Neural progenitor cell (in vitro differentiated cells): ENCODE measurements at regions not wholly inside any gene's neighbourhood (a gene's known extent, or its start where the extent isn't known, plus 50 kb on each side); places are given as distances from the start of the nearest gene placed in this dataset.

Experiments used
- DNase-seq: peaks from one replicate; pipeline ENCODE4 v3.0.0-alpha.2; 2016; ENCODE audit warnings: low spot score
- H2AFZ ChIP-seq: fragments of 200-600 bp; sonication (generic); replicated peaks from 2 replicates; pipeline ENCODE4 v1.6.1; 2016; ENCODE audit warnings: antibody characterized with exemption
- H3F3A ChIP-seq: fragments of 200-600 bp; sonication (generic); 2 replicates; pipeline ENCODE4 v1.6.1; 2016; ENCODE audit warnings: antibody characterized with exemption, low read depth
- H3K27ac ChIP-seq: fragments of 200-600 bp; sonication (generic); 2 replicates; pipeline ENCODE4 v1.5.1; 2016; ENCODE audit warnings: mild to moderate bottlenecking
- H3K27me3 ChIP-seq: fragments of 200-600 bp; sonication (generic); 2 replicates; pipeline ENCODE4 v1.6.1; 2016; ENCODE audit warnings: mild to moderate bottlenecking, moderate library complexity
- H3K36me3 ChIP-seq: fragments of 200-600 bp; sonication (generic); 2 replicates; pipeline ENCODE4 v1.5.1; 2016
- H3K4me1 ChIP-seq: fragments of 200-600 bp; sonication (generic); 2 replicates; pipeline ENCODE4 v1.6.1; 2016; ENCODE audit warnings: mixed run types
- H3K4me2 ChIP-seq: fragments of 200-600 bp; sonication (generic); 2 replicates; pipeline ENCODE4 v1.6.1; 2016
- H3K4me3 ChIP-seq: fragments of 200-600 bp; sonication (generic); 2 replicates; pipeline ENCODE4 v1.5.1; 2016
- H3K79me2 ChIP-seq: fragments of 200-600 bp; sonication (generic); 2 replicates; pipeline ENCODE4 v1.6.1; 2016; ENCODE audit warnings: low read depth
- H3K9ac ChIP-seq: fragments of 200-600 bp; sonication (generic); 2 replicates; pipeline ENCODE4 v1.6.1; 2016
- H3K9me3 ChIP-seq: fragments of 200-600 bp; sonication (generic); 2 replicates; pipeline ENCODE4 v1.5.1; 2016; ENCODE audit warnings: low read depth
- H4K20me1 ChIP-seq: fragments of 200-600 bp; sonication (generic); 2 replicates; pipeline ENCODE4 v1.6.1; 2016; ENCODE audit warnings: low read depth
- H3K27ac Mint-ChIP-seq: 3 replicates; pipeline ENCODE4 v1.8.0; 2021; ENCODE audit warnings: mixed read lengths
- H3K27me3 Mint-ChIP-seq: 2 replicates; pipeline ENCODE4 v1.8.0; 2022; ENCODE audit warnings: low read depth, mild to moderate bottlenecking, inconsistent platforms, moderate library complexity, mixed read lengths; ENCODE audit not compliant: insufficient read depth
- H3K36me3 Mint-ChIP-seq: 3 replicates; pipeline ENCODE4 v1.8.0; 2021; ENCODE audit warnings: mixed read lengths
- H3K4me1 Mint-ChIP-seq: 3 replicates; pipeline ENCODE4 v1.8.0; 2021; ENCODE audit warnings: mixed read lengths
- H3K4me3 Mint-ChIP-seq: 3 replicates; pipeline ENCODE4 v1.8.0; 2021; ENCODE audit warnings: mild to moderate bottlenecking, moderate library complexity, mixed read lengths
- H3K9me3 Mint-ChIP-seq: 3 replicates; pipeline ENCODE4 v1.8.0; 2020; ENCODE audit warnings: mixed read lengths
- CTCF ChIP-seq: fragments of 200-600 bp; sonication (generic); IDR thresholded peaks from 2 replicates; pipeline ENCODE4 v1.5.1; 2017; ENCODE audit warnings: antibody characterized with exemption, mild to moderate bottlenecking
- EZH2 ChIP-seq: fragments of 200-600 bp; sonication (generic); IDR thresholded peaks from 2 replicates; pipeline ENCODE4 v1.6.1; 2017; ENCODE audit warnings: antibody characterized with exemption, mild to moderate bottlenecking, moderate library complexity
- EZH2phosphoT487 ChIP-seq: fragments of 200-600 bp; sonication (generic); IDR thresholded peaks from 2 replicates; pipeline ENCODE4 v1.6.1; 2017; ENCODE audit warnings: antibody characterized with exemption

GRCh38 chr7:138400400-138400886, 59.6 kb upstream of the TRIM24 start:
- peak overlapping the region; percentile 15 for H2AFZ ChIP-seq
- no peak overlapping the region for H3K4me2 ChIP-seq
- no peaks in the 10 kb centered on the region for H4K20me1 ChIP-seq
- no peaks in the 10 kb centered on the region for H3K27me3 ChIP-seq
- peaks cover 19% of the 10 kb centered on the region for H3K9me3 Mint-ChIP-seq
- no peak overlapping the region for H3K4me3 ChIP-seq
- H3K27ac Mint-ChIP-seq: peak overlapping the region; percentile 61
- no peaks in the 10 kb centered on the region for H3K36me3 ChIP-seq
- H3K9ac ChIP-seq: no peak overlapping the region
- H3K4me1 ChIP-seq: peaks cover 16% of the 10 kb centered on the region
- no peaks in the 10 kb centered on the region for H3K36me3 Mint-ChIP-seq
- H3K4me1 Mint-ChIP-seq: peaks cover 27% of the 10 kb centered on the region
- H3F3A ChIP-seq: peaks cover 10% of the 10 kb centered on the region
- DNase-seq: no peak
- H3K27me3 Mint-ChIP-seq: peaks cover 9% of the 10 kb centered on the region
- H3K4me3 Mint-ChIP-seq: no peak overlapping the region
- no peak overlapping the region for H3K27ac ChIP-seq
- TF ChIP-seq EZH2phosphoT487 (no peak), EZH2 (no peak), CTCF (no peak)
- no peaks in the 10 kb centered on the region for H3K9me3 ChIP-seq
- H3K79me2 ChIP-seq: no peaks in the 10 kb centered on the region

GRCh38 chr7:138402749-138403148, 57.3 kb upstream of the TRIM24 start:
- DNase-seq: no peak
- no peak overlapping the region for H3K4me2 ChIP-seq
- peaks cover 3% of the 10 kb centered on the region for H3F3A ChIP-seq
- peaks cover 4% of the 10 kb centered on the region for H3K4me1 ChIP-seq
- no peak overlapping the region for H3K4me3 ChIP-seq
- no peak overlapping the region for H3K4me3 Mint-ChIP-seq
- H3K9ac ChIP-seq: no peak overlapping the region
- H3K27me3 ChIP-seq: no peaks in the 10 kb centered on the region
- peaks cover 7% of the 10 kb centered on the region for H3K27me3 Mint-ChIP-seq
- H3K79me2 ChIP-seq: no peaks in the 10 kb centered on the region
- peaks cover 24% of the 10 kb centered on the region for H3K9me3 Mint-ChIP-seq
- no peak for TF ChIP-seq EZH2
- no peak for TF ChIP-seq CTCF
- TF ChIP-seq EZH2phosphoT487: no peak
- peaks cover 3% of the 10 kb centered on the region for H3K36me3 Mint-ChIP-seq
- H4K20me1 ChIP-seq: no peaks in the 10 kb centered on the region
- no peak overlapping the region for H3K27ac Mint-ChIP-seq
- H3K27ac ChIP-seq: no peak overlapping the region
- peaks cover 10% of the 10 kb centered on the region for H3K4me1 Mint-ChIP-seq
- no peaks in the 10 kb centered on the region for H3K36me3 ChIP-seq
- no peaks in the 10 kb centered on the region for H3K9me3 ChIP-seq
- no peak overlapping the region for H2AFZ ChIP-seq

GRCh38 chr7:138405496-138405895, 54.6 kb upstream of the TRIM24 start:
- Histone ChIP-seq H4K20me1 (no peaks in the 10 kb centered on the region), H3K4me2 (no peak overlapping the region), H3F3A (peaks cover 3% of the 10 kb centered on the region), H3K36me3 (no peaks in the 10 kb centered on the region), H3K9ac (no peak overlapping the region), H3K4me3 (no peak overlapping the region), H3K9me3 (no peaks in the 10 kb centered on the region), H3K4me1 (peaks cover 4% of the 10 kb centered on the region), H3K79me2 (no peaks in the 10 kb centered on the region), H3K27ac (no peak overlapping the region), H2AFZ (no peak overlapping the region), H3K27me3 (no peaks in the 10 kb centered on the region)
- H3K27me3 Mint-ChIP-seq: peaks cover 7% of the 10 kb centered on the region
- H3K27ac Mint-ChIP-seq: peak overlapping the region; percentile 30
- peaks cover 3% of the 10 kb centered on the region for H3K36me3 Mint-ChIP-seq
- peaks cover 22% of the 10 kb centered on the region for H3K9me3 Mint-ChIP-seq
- H3K4me1 Mint-ChIP-seq: peaks cover 8% of the 10 kb centered on the region
- H3K4me3 Mint-ChIP-seq: no peak overlapping the region
- no peak for DNase-seq
- no peak for TF ChIP-seq EZH2phosphoT487
- no peak for TF ChIP-seq EZH2
- TF ChIP-seq CTCF: no peak
